ENCODE measurements at regions not wholly inside any gene's neighbourhood (a gene's known extent, or its start where the extent isn't known, plus 50 kb on each side); places are given as distances from the start of the nearest gene placed in this dataset.
"Not testable (repeated sequence)": the region's sequence is repeated elsewhere in the genome, so short reads cannot be mapped to it uniquely, and the experiment has no call there.

DNA sequence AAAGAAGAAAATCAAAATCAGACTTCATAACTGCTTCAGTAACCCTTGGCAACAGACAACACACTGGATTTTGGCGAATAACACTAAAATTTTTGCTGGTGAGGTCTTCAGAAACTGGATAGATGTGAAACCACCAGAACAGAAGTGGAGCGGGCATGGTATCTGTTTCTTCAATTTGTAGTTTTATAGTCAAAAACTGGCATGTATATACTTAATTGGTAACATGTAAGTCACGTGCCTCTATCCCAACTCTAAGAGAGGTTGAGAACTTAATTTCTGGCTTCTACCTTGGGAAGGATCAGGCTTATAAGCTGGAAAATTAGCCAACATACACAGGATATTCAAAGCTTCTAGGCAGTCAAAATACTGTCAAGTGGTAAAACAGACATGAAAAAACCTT, 172.6 kb upstream of the CHL1 start:
- TF ChIP-seq, protein P1, sequence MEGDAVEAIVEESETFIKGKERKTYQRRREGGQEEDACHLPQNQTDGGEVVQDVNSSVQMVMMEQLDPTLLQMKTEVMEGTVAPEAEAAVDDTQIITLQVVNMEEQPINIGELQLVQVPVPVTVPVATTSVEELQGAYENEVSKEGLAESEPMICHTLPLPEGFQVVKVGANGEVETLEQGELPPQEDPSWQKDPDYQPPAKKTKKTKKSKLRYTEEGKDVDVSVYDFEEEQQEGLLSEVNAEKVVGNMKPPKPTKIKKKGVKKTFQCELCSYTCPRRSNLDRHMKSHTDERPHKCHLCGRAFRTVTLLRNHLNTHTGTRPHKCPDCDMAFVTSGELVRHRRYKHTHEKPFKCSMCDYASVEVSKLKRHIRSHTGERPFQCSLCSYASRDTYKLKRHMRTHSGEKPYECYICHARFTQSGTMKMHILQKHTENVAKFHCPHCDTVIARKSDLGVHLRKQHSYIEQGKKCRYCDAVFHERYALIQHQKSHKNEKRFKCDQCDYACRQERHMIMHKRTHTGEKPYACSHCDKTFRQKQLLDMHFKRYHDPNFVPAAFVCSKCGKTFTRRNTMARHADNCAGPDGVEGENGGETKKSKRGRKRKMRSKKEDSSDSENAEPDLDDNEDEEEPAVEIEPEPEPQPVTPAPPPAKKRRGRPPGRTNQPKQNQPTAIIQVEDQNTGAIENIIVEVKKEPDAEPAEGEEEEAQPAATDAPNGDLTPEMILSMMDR (IDR thresholded peaks at IDR 0.05; ENCODE audit: unreplicated experiment) = no peak
- Mint-ChIP-seq H3K4me3 (ENCODE audit: unreplicated experiment) (no peak overlapping the region), H3K4me1 (ENCODE audit: unreplicated experiment) (no peaks in the 10 kb centered on the region), H3K27ac (ENCODE audit: unreplicated experiment) (no peak overlapping the region), H3K36me3 (ENCODE audit: low read depth, unreplicated experiment) (peaks cover 3% of the 10 kb centered on the region), H3K9me3 (ENCODE audit: unreplicated experiment) (peaks cover 9% of the 10 kb centered on the region), H3K27me3 (ENCODE audit: unreplicated experiment) (no peaks in the 10 kb centered on the region)
- no peak for DNase-seq (ENCODE audit: low spot score)

DNA sequence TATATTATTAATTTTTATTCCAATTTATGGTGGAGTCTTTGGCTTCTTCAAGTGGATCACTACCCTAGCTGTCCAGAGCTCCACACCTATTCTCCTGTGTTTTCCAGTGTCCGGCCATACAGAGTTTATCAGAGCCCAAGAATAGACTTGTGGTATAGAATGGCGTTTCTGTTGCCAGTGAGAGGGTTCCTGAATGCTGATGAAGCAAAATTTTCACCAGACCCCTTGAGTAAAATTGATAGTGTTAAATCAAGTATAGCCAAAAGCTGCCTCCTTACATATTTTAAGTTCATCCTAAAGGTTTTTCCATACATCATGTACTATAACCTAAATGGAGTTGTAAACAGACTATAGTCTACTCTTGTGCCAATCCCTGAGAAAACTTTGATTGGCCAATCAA, 171.5 kb upstream of the CHL1 start:
- DNase-seq (ENCODE audit: low spot score) = no peak
- peaks cover 3% of the 10 kb centered on the region for H3K36me3 Mint-ChIP-seq (ENCODE audit: low read depth, unreplicated experiment)
- peaks cover 16% of the 10 kb centered on the region for H3K9me3 Mint-ChIP-seq (ENCODE audit: unreplicated experiment)
- no peaks in the 10 kb centered on the region for H3K4me1 Mint-ChIP-seq (ENCODE audit: unreplicated experiment)
- H3K4me3 Mint-ChIP-seq (ENCODE audit: unreplicated experiment) = no peak overlapping the region
- TF ChIP-seq, protein P1 (IDR thresholded peaks at IDR 0.05; ENCODE audit: unreplicated experiment) = no peak
- H3K27me3 Mint-ChIP-seq (ENCODE audit: unreplicated experiment) = no peaks in the 10 kb centered on the region
- H3K27ac Mint-ChIP-seq (ENCODE audit: unreplicated experiment) = no peak overlapping the region

DNA sequence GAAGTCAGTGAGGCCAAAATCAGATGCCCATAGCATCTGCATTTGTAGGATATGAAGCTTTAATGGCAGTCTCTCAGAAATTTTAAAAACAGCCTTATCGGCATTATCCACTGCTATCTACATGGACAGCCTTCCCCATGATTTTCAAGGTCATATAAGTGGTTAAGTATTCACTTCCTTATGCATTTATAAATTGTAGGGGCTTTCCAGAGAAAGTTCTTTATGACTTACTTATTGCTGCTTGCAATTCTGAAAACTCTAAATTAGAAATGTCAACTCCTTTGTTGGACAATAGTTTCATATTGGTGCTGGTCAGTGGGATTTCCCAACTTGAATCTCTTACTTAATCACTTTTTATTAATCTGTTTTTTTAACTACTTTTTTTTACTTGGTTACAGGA, 160.6 kb upstream of the CHL1 start:
- DNase-seq (ENCODE audit: low spot score); H3K27ac Mint-ChIP-seq (ENCODE audit: unreplicated experiment); H3K27me3 Mint-ChIP-seq (ENCODE audit: unreplicated experiment); H3K36me3 Mint-ChIP-seq (ENCODE audit: low read depth, unreplicated experiment); H3K4me1 Mint-ChIP-seq (ENCODE audit: unreplicated experiment); H3K4me3 Mint-ChIP-seq (ENCODE audit: unreplicated experiment): not testable (repeated sequence)
- peaks cover 19% of the 10 kb centered on the region for H3K9me3 Mint-ChIP-seq (ENCODE audit: unreplicated experiment)

GRCh38 chr3:42871-43744, 153.5 kb upstream of the CHL1 start:
- not testable (repeated sequence) for H3K27ac Mint-ChIP-seq (ENCODE audit: unreplicated experiment)

GRCh38 chr3:44028-44676, 152.4 kb upstream of the CHL1 start:
- TF ChIP-seq, protein P1 (IDR thresholded peaks at IDR 0.05; ENCODE audit: unreplicated experiment) = no peak
- DNase-seq (ENCODE audit: low spot score) = no peak
- peaks cover 10% of the 10 kb centered on the region for H3K27me3 Mint-ChIP-seq (ENCODE audit: unreplicated experiment)
- H3K4me3 Mint-ChIP-seq (ENCODE audit: unreplicated experiment) = no peak overlapping the region
- peaks cover 27% of the 10 kb centered on the region for H3K9me3 Mint-ChIP-seq (ENCODE audit: unreplicated experiment)
- H3K4me1 Mint-ChIP-seq (ENCODE audit: unreplicated experiment) = no peaks in the 10 kb centered on the region
- no peaks in the 10 kb centered on the region for H3K36me3 Mint-ChIP-seq (ENCODE audit: low read depth, unreplicated experiment)
- H3K27ac Mint-ChIP-seq (ENCODE audit: unreplicated experiment) = no peak overlapping the region

More at GRCh38 chr3:42871-43744, 153.5 kb upstream of the CHL1 start:
- H3K4me1 Mint-ChIP-seq (ENCODE audit: unreplicated experiment); H3K36me3 Mint-ChIP-seq (ENCODE audit: low read depth, unreplicated experiment); DNase-seq (ENCODE audit: low spot score); H3K4me3 Mint-ChIP-seq (ENCODE audit: unreplicated experiment): not testable (repeated sequence)
- H3K27me3 Mint-ChIP-seq (ENCODE audit: unreplicated experiment) = peaks cover 11% of the 10 kb centered on the region
- peaks cover 24% of the 10 kb centered on the region for H3K9me3 Mint-ChIP-seq (ENCODE audit: unreplicated experiment)

DNA sequence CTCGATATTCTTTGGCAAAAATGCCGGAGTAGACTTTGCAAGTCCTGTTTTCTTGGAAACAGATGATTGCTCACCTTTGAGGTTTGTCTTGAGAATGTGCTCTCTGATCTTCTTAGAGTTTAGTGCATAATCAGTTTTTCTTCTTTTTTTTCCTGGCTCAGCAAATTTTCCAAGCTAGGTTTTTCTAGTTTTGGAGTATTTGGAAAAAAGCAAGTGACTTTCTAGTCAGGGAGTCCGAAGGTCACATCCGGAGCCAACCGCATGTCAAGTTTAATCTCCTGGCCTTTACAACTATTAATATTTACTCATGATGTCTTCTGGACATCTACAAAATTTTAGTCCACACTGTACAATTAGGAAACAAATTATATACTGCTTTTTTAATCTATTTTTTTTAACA, 151.6 kb upstream of the CHL1 start:
- not testable (repeated sequence) for H3K36me3 Mint-ChIP-seq (ENCODE audit: low read depth, unreplicated experiment); DNase-seq (ENCODE audit: low spot score); H3K27ac Mint-ChIP-seq (ENCODE audit: unreplicated experiment); H3K4me3 Mint-ChIP-seq (ENCODE audit: unreplicated experiment); H3K4me1 Mint-ChIP-seq (ENCODE audit: unreplicated experiment)
- Mint-ChIP-seq H3K9me3 (ENCODE audit: unreplicated experiment) (peaks cover 30% of the 10 kb centered on the region), H3K27me3 (ENCODE audit: unreplicated experiment) (peaks cover 10% of the 10 kb centered on the region)

All from endothelial cell (in vitro differentiated cells).